SIG-M5 (cell line): ENCODE measurements at regions not wholly inside any gene's neighbourhood (a gene's known extent, or its start where the extent isn't known, plus 50 kb on each side); places are given as distances from the start of the nearest gene placed in this dataset.

Source experiments
- DNase-seq: peaks from one replicate; lab custom pipeline; 2025; lab: John Stamatoyannopoulos, UW

GRCh38 chr16:85162478-85163277, 50.4 kb upstream of the CIBAR2 start:
- no peak for DNase-seq

- DNase-seq: no peak
These were observed 51.2 kb upstream of the CIBAR2 start for GRCh38 chr16:85163278-85164112.

DNA sequence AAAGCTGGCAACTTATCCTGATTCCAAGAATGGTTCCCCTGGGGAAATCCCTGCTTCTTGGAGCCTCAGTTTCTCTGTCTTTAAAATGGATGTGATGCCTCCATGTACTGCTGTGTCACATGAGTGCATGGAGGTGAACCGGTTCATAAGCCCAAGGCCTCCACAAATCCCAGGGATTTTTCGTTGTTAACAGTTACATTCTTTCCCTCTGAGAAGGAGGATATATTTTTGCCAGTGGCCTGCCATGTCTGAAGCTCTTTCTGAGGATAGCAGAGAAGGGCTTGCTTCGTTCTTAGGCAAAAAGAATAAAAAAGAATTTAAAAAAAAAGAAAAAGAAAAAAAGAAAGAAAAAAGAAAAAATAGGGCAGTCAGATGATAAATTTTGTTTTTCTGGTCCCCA, 52.2 kb upstream of the CIBAR2 start:
- no peak for DNase-seq

GRCh38 chr16:85164838-85165516, 52.7 kb upstream of the CIBAR2 start:
- DNase-seq: no peak

GRCh38 chr16:85165781-85166180, 53.5 kb upstream of the CIBAR2 start:
- DNase-seq: no peak

DNA sequence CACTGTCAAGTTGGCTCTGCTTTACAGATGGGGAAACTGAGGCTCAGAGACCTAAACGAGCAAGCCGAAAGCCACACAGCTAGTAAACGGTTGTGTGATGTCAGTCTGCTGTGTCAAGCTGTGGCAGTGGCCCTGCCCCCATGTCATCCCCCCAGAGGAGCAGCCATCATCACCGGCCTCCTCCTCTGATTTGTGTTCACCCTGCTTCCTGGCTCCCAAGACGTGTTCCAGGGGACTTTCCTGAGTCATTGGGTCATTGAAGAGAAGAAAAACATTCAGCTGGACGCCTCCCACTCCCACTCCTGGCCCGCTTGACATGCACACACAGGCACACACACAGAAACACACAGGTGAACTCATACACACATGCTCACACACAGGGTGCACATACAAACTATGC, 54.0 kb upstream of the CIBAR2 start:
- no peak for DNase-seq

GRCh38 chr16:85166699-85167588, 54.7 kb upstream of the CIBAR2 start:
- DNase-seq: no peak

DNA sequence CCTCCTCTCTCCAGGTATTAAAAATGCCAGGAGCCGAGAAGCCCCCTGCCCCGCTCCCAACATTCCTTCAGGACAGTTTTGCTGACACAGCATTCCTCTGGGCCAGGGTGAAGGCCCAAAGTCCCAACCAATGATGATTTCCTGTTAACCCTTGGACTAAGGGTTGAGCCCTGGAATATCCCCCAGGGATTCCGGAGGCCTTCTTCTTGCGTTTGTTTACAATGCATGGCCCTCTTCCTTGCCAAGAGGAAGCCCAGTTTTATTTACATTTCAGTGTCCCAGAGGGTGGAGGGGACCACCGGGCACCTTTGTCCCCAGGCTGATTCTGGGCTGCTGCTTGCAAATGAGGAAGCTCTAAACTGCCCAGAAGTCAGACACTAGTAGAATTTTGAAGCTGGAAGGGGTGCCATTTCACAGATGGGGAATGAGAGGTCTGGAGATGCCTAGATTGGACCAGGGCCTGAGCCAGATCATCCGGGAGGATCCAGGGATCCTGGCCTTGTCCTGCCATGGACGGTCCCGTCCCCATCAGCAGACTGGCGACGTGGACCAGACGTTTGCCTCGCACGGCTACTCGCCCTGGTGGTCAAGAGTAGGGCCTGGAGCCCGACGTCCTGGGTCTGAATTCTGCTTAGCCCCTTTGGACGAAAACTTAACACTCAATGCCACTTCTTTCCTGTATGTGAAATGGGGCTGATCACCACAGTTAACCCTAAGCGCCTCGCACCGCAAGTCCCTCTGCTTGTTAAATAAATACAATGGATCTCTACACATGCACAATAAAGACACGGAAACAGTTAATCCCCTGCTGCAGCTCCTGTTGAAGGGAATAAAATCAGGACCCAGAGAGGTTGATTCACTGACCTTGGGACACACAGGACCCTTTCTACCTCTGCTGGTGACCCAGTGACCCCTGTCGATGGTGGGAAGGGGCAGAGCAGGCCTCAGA, 55.6 kb upstream of the CIBAR2 start:
- no peak for DNase-seq

- DNase-seq: no peak
These were observed 56.5 kb upstream of the CIBAR2 start for GRCh38 chr16:85168732-85169256.

- DNase-seq: no peak
These were observed 57.2 kb upstream of the CIBAR2 start for GRCh38 chr16:85169333-85170065.

DNA sequence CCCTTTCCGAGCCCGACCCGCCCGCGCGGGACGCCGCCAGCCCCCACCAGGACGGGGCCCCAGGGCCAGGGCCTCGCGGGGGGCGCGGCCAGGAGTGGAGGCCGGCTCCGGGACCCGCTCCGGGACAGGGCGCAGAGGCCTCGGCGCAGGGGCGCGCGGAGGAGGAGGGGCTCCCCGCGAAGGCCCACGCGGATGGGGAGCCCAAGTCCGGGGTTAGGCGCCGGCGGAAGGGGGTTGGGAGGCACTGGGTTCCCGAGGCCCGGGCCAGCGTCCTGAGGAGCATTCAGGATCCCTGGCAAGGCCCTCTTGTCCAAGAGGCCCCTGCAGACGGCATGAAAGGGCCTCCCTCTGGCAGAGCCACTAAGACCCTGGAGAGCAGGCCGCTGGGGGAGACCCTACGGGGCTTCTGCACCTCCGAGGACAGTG, 57.8 kb upstream of the CIBAR2 start:
- no peak for DNase-seq

GRCh38 chr16:85170590-85171003, 58.3 kb upstream of the CIBAR2 start:
- no peak for DNase-seq

DNA sequence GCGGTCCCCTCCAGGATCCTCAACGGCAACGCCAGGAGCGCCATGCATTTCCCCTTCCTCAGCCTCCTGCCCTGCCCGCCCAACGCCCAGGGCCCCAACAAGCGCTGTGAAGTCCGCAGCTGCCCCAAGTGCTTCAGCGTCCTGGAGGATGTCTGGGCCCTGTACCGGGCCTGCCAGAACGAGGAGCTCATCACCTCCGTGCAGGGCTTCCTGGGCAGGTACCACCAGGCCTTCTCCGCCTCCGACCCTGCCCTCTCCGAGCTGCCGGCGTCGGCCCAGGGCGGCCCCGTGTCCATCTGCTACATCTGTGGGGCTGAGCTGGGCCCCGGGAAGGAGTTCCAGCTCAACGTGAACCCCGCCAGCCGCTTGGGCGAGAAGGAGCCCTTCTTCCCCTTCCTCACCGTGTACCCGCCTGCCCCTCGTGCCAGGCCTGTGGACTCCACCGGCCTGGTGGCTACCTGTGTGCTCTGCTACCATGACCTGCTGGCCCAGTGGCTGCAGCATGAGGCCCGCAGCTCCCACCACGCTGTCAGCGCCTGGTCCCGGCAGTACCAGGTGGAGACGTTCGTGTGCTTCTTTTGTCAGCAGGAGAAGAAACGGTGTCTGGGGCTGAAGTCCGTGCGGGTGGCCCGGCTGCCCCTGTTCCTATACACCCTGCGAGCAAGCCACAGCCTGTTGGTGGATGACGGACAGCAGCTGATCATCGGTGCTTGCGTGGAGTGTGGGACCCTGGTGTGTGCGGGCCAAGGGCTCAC, 58.9 kb upstream of the CIBAR2 start:
- no peak for DNase-seq

DNA sequence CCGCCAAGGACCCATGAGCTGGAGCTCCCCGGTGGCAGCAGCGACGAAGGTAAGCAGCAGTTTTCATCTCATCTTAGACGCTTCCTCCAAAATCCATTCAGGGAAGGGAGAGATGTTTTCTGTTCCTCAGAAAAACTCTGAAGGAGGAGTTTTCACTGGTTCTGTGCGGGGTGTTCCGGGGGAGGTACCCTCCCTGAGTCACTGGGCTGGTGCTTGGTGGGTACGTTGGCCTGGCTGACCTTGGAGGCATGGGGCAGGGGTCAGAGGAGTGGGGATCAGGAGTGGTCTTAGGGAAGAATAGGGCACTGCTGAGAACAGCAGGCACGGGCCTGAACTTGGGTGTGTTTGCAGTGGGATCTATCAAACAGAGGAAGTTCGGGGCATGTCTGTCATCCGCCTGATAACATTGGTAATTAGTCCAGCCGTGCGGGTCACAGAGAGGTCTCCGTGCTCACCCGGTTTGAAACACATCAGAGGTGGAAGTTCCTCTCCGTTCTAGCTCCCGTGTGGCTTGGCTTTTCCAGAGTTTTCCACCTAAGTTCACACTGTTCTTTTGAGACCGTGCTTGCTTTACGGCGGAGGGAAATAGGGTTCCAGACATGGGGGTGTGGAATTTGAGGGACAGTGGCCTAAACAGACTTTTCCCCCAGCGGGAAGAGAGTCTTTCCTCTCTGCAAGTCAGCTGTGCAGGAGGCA, 59.6 kb upstream of the CIBAR2 start:
- no peak for DNase-seq

DNA sequence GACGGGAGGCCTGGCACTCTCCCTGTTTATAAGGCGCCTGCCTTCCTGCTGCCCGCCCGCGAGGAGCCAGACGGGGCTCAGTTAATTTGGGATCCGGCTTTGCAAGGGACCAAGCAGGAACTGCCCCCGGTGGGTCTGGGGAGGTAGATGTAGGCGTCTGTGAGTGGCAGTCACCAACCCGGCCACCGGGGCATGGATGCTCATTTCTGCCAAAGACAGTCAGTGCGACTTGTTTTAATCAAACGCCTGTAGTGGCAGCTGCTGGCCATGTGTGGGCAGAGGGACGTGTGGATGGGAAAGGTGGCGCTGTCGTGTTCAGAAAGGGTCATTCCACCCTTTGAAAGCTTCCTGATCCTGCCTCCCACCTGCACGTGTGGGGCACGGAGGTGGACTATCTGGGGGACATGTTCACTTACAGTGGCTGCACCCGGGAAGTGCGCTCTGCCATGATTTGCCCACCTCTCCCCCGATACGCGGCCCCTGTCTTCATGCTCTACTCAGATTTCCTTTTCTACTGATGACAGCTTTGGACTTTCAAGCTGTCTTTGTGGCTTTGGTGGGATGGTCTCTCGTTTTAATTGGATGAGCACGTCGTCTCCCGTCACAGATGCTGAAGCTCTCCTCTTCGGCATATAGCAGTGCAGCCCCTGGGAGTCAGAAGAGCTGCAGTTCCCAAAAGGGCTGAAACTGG, 60.3 kb upstream of the CIBAR2 start:
- DNase-seq: no peak

- DNase-seq: no peak
These were observed 61.1 kb upstream of the CIBAR2 start for GRCh38 chr16:85173146-85173980.
